H1 (cell line): ENCODE measurements at regions not wholly inside any gene's neighbourhood (a gene's known extent, or its start where the extent isn't known, plus 50 kb on each side); places are given as distances from the start of the nearest gene placed in this dataset.

Source experiments
- ATF2 ChIP-seq: IDR thresholded peaks from 2 replicates; pipeline ENCODE4 v1.6.1; 2012; ENCODE audit warnings: low read length, inconsistent platforms
- CHD7 ChIP-seq: fragments of 300-600 bp; sonication (generic); IDR thresholded peaks from 2 replicates; pipeline ENCODE4 v1.7.1; 2012; ENCODE audit warnings: low read length, moderate library complexity, mild to moderate bottlenecking, inconsistent platforms; ENCODE audit not compliant: insufficient replicate concordance
- CTCF ChIP-seq, 3 experiments: IDR thresholded peaks; 1 replicate in 2 of 3; 2 replicates in 1 of 3; pipeline versions ENCODE4 v1.5.1 to v1.6.1; 2011; ENCODE audit warnings: low read length in 3 of 3, mild to moderate bottlenecking in 3 of 3, inconsistent platforms in 2 of 3, low read depth in 1 of 3, moderate library complexity in 1 of 3; ENCODE audit not compliant: insufficient read depth in 1 of 3; ENCODE audit errors: control extremely low read depth in 1 of 3
- EZH2 ChIP-seq: fragments of 200-600 bp; sonication (generic); IDR thresholded peaks from 2 replicates; pipeline ENCODE4 v1.7.1; 2012; ENCODE audit warnings: low read depth, mild to moderate bottlenecking, moderate library complexity, low read length, inconsistent platforms; ENCODE audit not compliant: severe bottlenecking
- RXRA ChIP-seq: IDR thresholded peaks from 2 replicates; pipeline ENCODE4 v1.6.1; 2011; ENCODE audit warnings: low read depth, mild to moderate bottlenecking, low read length, moderate library complexity; ENCODE audit not compliant: insufficient read depth
- USF2 ChIP-seq: IDR thresholded peaks from 2 replicates; pipeline ENCODE4 v1.6.1; 2011; ENCODE audit warnings: low read length, improper control_type of control experiment

- TF ChIP-seq CHD7 (no peak), RXRA (no peak), USF2 (no peak), CTCF (IDR thresholded peaks at IDR 0.05; ENCODE audit: control extremely low read depth in 1 of 3, insufficient read depth in 1 of 3, low read depth in 1 of 3, low read length in 3 of 3) (no peak), EZH2 (no peak), ATF2 (no peak)
Observed at GRCh38 chr6:44614396-44614795, 226.9 kb downstream of the CDC5L start (continued).
